ENCODE measurements at regions not wholly inside any gene's neighbourhood (a gene's known extent, or its start where the extent isn't known, plus 50 kb on each side); places are given as distances from the start of the nearest gene placed in this dataset.

DNA sequence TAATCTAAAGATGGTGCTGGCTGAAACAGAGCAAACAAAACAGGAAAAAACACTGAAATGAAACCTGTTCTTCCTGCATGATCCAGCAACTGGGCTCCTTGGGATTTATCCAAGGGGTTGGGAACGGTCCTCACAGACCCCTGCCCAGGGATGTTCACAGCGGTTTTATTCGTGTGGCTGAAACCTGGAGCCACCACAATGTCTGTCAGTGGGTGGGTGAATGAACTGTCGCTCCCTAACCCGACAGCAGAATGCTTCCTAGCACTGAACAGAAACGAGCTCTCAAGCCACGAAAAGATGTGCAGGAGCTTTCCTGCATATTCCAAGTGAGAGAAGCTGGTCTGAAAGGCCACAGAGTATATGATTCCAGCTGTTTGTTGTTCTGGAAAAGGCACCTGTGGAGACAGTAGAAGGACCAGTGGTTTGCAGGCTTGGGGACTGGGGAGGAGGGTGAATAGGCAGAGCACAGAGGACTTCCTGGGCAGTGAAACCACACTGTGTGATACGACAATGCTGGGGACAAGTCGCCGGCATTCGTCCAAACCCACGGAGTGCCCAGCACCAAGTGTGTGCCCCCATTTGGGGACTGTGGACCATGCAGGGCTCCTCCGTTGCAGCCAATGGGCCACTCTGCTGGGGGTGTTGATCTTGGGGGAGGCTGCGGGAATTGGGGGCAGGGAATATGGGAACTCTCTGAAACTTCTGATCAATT lies 73.9 kb downstream of the TEX29 start:
- H3K27ac ChIP-seq (ENCODE audit: low read depth, low read length), result no peak overlapping the region
- no peaks in the 10 kb centered on the region for H3K36me3 ChIP-seq (ENCODE audit: control insufficient read depth, insufficient read depth, low read length)
- no peak overlapping the region for H3K4me3 ChIP-seq (ENCODE audit: low read depth, low read length)
- peaks cover 8% of the 10 kb centered on the region; the same call in 1 of the 2 replicates for H3K9me3 ChIP-seq (ENCODE audit: control insufficient read depth, insufficient read depth, low read depth, low read length)
- H3K9ac ChIP-seq (ENCODE audit: low read length), result no peak overlapping the region
- H3K4me1 ChIP-seq (ENCODE audit: control insufficient read depth, insufficient read depth, low read length), result no peaks in the 10 kb centered on the region
- no peaks in the 10 kb centered on the region; the same call in 1 of the 2 replicates for H3K27me3 ChIP-seq (ENCODE audit: control insufficient read depth, insufficient read depth, low read length)

GRCh38 chr13:111395511-111396393 lies 75.3 kb downstream of the TEX29 start:
- Histone ChIP-seq H3K4me1 (ENCODE audit: control insufficient read depth, insufficient read depth, low read length) (no peaks in the 10 kb centered on the region), H3K9me3 (ENCODE audit: control insufficient read depth, insufficient read depth, low read depth, low read length) (peaks cover 8% of the 10 kb centered on the region; the same call in 1 of the 2 replicates), H3K36me3 (ENCODE audit: control insufficient read depth, insufficient read depth, low read length) (no peaks in the 10 kb centered on the region), H3K4me3 (ENCODE audit: low read depth, low read length) (no peak overlapping the region), H3K27ac (ENCODE audit: low read depth, low read length) (no peak overlapping the region), H3K9ac (ENCODE audit: low read length) (no peak overlapping the region), H3K27me3 (ENCODE audit: control insufficient read depth, insufficient read depth, low read length) (no peaks in the 10 kb centered on the region; the same call in 1 of the 2 replicates)

- Histone ChIP-seq H3K27me3 (ENCODE audit: control insufficient read depth, insufficient read depth, low read length) (no peaks in the 10 kb centered on the region; the same call in 1 of the 2 replicates), H3K9me3 (ENCODE audit: control insufficient read depth, insufficient read depth, low read depth, low read length) (peaks cover 8% of the 10 kb centered on the region; the same call in 1 of the 2 replicates), H3K4me1 (ENCODE audit: control insufficient read depth, insufficient read depth, low read length) (no peaks in the 10 kb centered on the region), H3K27ac (ENCODE audit: low read depth, low read length) (no peak overlapping the region), H3K9ac (ENCODE audit: low read length) (no peak overlapping the region), H3K4me3 (ENCODE audit: low read depth, low read length) (no peak overlapping the region), H3K36me3 (ENCODE audit: control insufficient read depth, insufficient read depth, low read length) (no peaks in the 10 kb centered on the region)
These were observed 76.0 kb downstream of the TEX29 start for GRCh38 chr13:111396457-111396856.

- H3K4me3 ChIP-seq (ENCODE audit: low read depth, low read length), result no peak overlapping the region
- H3K9me3 ChIP-seq (ENCODE audit: control insufficient read depth, insufficient read depth, low read depth, low read length), result peaks cover 8% of the 10 kb centered on the region; the same call in 1 of the 2 replicates
- H3K36me3 ChIP-seq (ENCODE audit: control insufficient read depth, insufficient read depth, low read length), result no peaks in the 10 kb centered on the region
- no peak overlapping the region for H3K27ac ChIP-seq (ENCODE audit: low read depth, low read length)
- no peak overlapping the region for H3K9ac ChIP-seq (ENCODE audit: low read length)
- no peaks in the 10 kb centered on the region for H3K4me1 ChIP-seq (ENCODE audit: control insufficient read depth, insufficient read depth, low read length)
- no peaks in the 10 kb centered on the region; the same call in 1 of the 2 replicates for H3K27me3 ChIP-seq (ENCODE audit: control insufficient read depth, insufficient read depth, low read length)
These were observed 76.9 kb downstream of the TEX29 start for GRCh38 chr13:111397202-111397880.

GRCh38 chr13:111398196-111398595 lies 77.8 kb downstream of the TEX29 start:
- Histone ChIP-seq H3K36me3 (ENCODE audit: control insufficient read depth, insufficient read depth, low read length) (no peaks in the 10 kb centered on the region), H3K27me3 (ENCODE audit: control insufficient read depth, insufficient read depth, low read length) (no peaks in the 10 kb centered on the region; the same call in 1 of the 2 replicates), H3K9ac (ENCODE audit: low read length) (no peak overlapping the region), H3K27ac (ENCODE audit: low read depth, low read length) (no peak overlapping the region), H3K4me3 (ENCODE audit: low read depth, low read length) (no peak overlapping the region), H3K9me3 (ENCODE audit: control insufficient read depth, insufficient read depth, low read depth, low read length) (peaks cover 8% of the 10 kb centered on the region; the same call in 1 of the 2 replicates), H3K4me1 (ENCODE audit: control insufficient read depth, insufficient read depth, low read length) (no peaks in the 10 kb centered on the region)

GRCh38 chr13:111398715-111399299 lies 78.4 kb downstream of the TEX29 start:
- H3K27me3 ChIP-seq (ENCODE audit: control insufficient read depth, insufficient read depth, low read length), result no peaks in the 10 kb centered on the region; the same call in 1 of the 2 replicates
- no peaks in the 10 kb centered on the region for H3K36me3 ChIP-seq (ENCODE audit: control insufficient read depth, insufficient read depth, low read length)
- H3K9ac ChIP-seq (ENCODE audit: low read length), result no peak overlapping the region
- H3K4me1 ChIP-seq (ENCODE audit: control insufficient read depth, insufficient read depth, low read length), result peaks cover 2% of the 10 kb centered on the region; the same call in 1 of the 2 replicates
- H3K27ac ChIP-seq (ENCODE audit: low read depth, low read length), result no peak overlapping the region
- peaks cover 8% of the 10 kb centered on the region; the same call in 1 of the 2 replicates for H3K9me3 ChIP-seq (ENCODE audit: control insufficient read depth, insufficient read depth, low read depth, low read length)
- no peak overlapping the region for H3K4me3 ChIP-seq (ENCODE audit: low read depth, low read length)

- Histone ChIP-seq H3K27ac (ENCODE audit: low read depth, low read length) (no peak overlapping the region), H3K36me3 (ENCODE audit: control insufficient read depth, insufficient read depth, low read length) (no peaks in the 10 kb centered on the region), H3K4me1 (ENCODE audit: control insufficient read depth, insufficient read depth, low read length) (peaks cover 3% of the 10 kb centered on the region; the same call in 1 of the 2 replicates), H3K4me3 (ENCODE audit: low read depth, low read length) (no peak overlapping the region), H3K27me3 (ENCODE audit: control insufficient read depth, insufficient read depth, low read length) (no peaks in the 10 kb centered on the region; the same call in 1 of the 2 replicates), H3K9me3 (ENCODE audit: control insufficient read depth, insufficient read depth, low read depth, low read length) (peaks cover 8% of the 10 kb centered on the region; the same call in 1 of the 2 replicates), H3K9ac (ENCODE audit: low read length) (no peak overlapping the region)
These were observed 78.9 kb downstream of the TEX29 start for GRCh38 chr13:111399334-111399733.

DNA sequence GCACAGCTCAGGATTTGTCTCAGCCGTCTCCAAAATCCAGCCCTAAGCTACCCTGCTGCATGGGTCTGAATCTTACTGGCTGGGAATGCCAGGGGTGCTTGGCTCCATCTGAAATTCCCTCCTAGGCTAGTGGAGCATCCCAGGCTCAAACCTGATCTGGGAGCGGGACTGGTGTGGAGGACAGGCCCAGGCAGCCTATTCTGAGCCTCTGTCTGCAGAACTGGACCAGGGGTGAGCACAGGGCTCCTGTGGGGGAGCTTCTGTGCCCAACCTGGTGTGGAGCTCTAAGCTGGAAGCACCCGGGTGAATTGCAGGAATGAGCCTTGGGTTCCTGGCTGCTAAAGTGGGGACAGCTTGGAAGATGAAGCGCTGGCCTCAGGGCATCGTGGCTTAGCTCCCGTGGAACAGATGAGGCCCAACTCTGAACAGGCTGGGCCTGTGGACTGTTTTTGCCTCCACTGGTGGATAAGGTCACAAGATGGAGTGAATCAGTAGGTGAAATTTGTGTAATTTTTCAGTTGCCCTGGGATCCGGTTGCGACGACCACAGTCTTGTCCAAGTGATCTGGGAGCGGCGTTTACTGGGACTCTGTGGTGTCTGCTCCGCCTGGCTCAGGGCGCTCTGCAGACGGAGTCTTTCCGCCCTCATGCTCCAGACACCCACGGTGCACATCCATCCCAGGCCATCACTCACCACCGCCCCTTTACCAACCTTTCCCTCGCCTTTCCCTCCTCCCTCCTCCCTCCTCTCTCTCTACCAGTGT lies 79.5 kb downstream of the TEX29 start:
- Histone ChIP-seq H3K27me3 (ENCODE audit: control insufficient read depth, insufficient read depth, low read length) (no peaks in the 10 kb centered on the region; the same call in 1 of the 2 replicates), H3K27ac (ENCODE audit: low read depth, low read length) (no peak overlapping the region), H3K36me3 (ENCODE audit: control insufficient read depth, insufficient read depth, low read length) (no peaks in the 10 kb centered on the region), H3K4me3 (ENCODE audit: low read depth, low read length) (no peak overlapping the region), H3K9ac (ENCODE audit: low read length) (no peak overlapping the region), H3K4me1 (ENCODE audit: control insufficient read depth, insufficient read depth, low read length) (peaks cover 3% of the 10 kb centered on the region; the same call in 1 of the 2 replicates), H3K9me3 (ENCODE audit: control insufficient read depth, insufficient read depth, low read depth, low read length) (peaks cover 8% of the 10 kb centered on the region; the same call in 1 of the 2 replicates)

DNA sequence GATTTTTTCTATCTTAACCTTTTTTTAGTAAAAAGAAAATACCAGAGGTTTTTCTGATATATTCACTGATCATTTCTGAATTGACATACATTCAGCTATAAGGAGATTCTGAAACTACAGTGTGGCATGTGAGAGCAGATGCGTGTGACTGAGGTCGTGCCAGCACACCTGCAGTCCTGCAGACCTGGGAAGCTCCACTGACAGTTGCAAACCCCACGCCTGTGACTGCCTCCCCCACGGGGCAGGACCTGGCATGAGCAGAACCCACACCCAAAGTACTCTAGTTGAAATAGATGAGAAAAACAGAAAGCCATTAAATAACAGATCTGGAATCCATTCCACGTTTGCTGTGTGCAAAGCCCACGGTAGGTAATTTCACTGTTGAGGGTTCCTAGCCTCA lies 80.7 kb downstream of the TEX29 start:
- no peak overlapping the region for H3K27ac ChIP-seq (ENCODE audit: low read depth, low read length)
- 0 out of 2 replicates have a peak, but pooled peaks cover under 1% of the 10 kb centered on the region for H3K9me3 ChIP-seq (ENCODE audit: control insufficient read depth, insufficient read depth, low read depth, low read length)
- no peak overlapping the region for H3K9ac ChIP-seq (ENCODE audit: low read length)
- peaks cover 3% of the 10 kb centered on the region; the same call in 1 of the 2 replicates for H3K4me1 ChIP-seq (ENCODE audit: control insufficient read depth, insufficient read depth, low read length)
- no peak overlapping the region for H3K4me3 ChIP-seq (ENCODE audit: low read depth, low read length)
- no peaks in the 10 kb centered on the region for H3K36me3 ChIP-seq (ENCODE audit: control insufficient read depth, insufficient read depth, low read length)
- no peaks in the 10 kb centered on the region; the same call in 1 of the 2 replicates for H3K27me3 ChIP-seq (ENCODE audit: control insufficient read depth, insufficient read depth, low read length)

DNA sequence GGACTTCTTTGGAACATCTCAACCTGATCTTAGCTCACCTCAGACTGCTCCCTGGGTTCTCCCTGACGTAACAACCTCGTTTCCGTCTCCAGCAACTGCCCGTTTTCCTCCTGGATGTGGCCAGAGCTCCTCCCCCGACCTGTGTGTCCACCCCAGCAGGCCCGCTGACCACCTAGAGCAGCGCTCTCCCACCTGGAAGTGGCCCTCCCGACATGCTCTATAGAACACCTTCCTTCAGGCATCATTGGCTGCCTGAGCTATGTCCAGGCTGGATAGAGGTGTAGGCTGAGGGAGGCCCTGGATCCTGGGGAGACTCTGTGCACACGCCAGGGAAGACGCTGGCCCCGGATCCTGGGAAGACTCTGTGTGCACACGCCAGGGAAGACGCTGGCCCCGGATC lies 81.3 kb downstream of the TEX29 start:
- Histone ChIP-seq H3K9me3 (ENCODE audit: control insufficient read depth, insufficient read depth, low read depth, low read length) (no peaks in the 10 kb centered on the region), H3K4me1 (ENCODE audit: control insufficient read depth, insufficient read depth, low read length) (peaks cover 3% of the 10 kb centered on the region; the same call in 1 of the 2 replicates), H3K4me3 (ENCODE audit: low read depth, low read length) (no peak overlapping the region), H3K27me3 (ENCODE audit: control insufficient read depth, insufficient read depth, low read length) (no peaks in the 10 kb centered on the region; the same call in 1 of the 2 replicates), H3K27ac (ENCODE audit: low read depth, low read length) (no peak overlapping the region), H3K9ac (ENCODE audit: low read length) (no peak overlapping the region), H3K36me3 (ENCODE audit: control insufficient read depth, insufficient read depth, low read length) (no peaks in the 10 kb centered on the region)
